ENCODE measurements at regions not wholly inside any gene's neighbourhood (a gene's known extent, or its start where the extent isn't known, plus 50 kb on each side); places are given as distances from the start of the nearest gene placed in this dataset.

DNA sequence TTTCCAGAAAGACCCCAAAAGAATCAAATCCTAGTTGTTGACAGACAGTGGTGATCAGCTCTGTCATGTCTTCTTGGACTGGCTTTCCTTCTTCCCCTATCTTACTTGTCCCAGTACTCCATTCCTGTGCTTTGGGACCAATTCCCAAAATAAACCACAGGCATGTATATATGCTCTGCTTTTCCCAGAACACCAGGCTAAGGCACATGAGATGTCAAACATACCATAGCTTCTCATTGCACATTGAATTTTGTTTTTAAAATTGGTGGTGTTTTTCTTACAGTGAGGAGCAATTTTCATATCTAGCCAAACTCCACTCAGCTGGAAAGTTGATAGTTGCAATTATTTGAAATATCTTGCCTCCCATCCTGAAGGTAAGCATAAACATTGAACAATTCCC is 88.9 kb upstream of the RGPD4 start:
- no peaks in the 10 kb centered on the region for H3K4me1 ChIP-seq (ENCODE audit: insufficient read depth, low read length)
- no peak overlapping the region for H2AFZ ChIP-seq (ENCODE audit: low read length)
- H3K36me3 Mint-ChIP-seq (ENCODE audit: insufficient read depth in 1 of 3, low read depth in 3 of 3): no peaks in the 10 kb centered on the region

More for the DNA sequence above, 88.9 kb upstream of the RGPD4 start:
- Histone ChIP-seq H3K9me3 (ENCODE audit: control insufficient read depth, low read depth, low read length) (no peaks in the 10 kb centered on the region), H3K14ac (ENCODE audit: insufficient read depth, low read length) (no peak overlapping the region), H4K91ac (ENCODE audit: insufficient read length, low read depth, low read length) (no peak overlapping the region), H3K9ac (ENCODE audit: extremely low read depth, insufficient read length, low read length) (no peak overlapping the region), H2BK20ac (ENCODE audit: low read depth, low read length, poor library complexity, severe bottlenecking) (no peak overlapping the region), H4K20me1 (ENCODE audit: control insufficient read depth, insufficient read depth, insufficient read length) (no peaks in the 10 kb centered on the region), H3K23me2 (ENCODE audit: insufficient read length, low read depth, low read length, poor library complexity, severe bottlenecking) (no peaks in the 10 kb centered on the region), H3K4me2 (ENCODE audit: insufficient read depth, insufficient read length, low read length) (no peak overlapping the region), H3K56ac (ENCODE audit: insufficient read length, low read depth, low read length) (no peak overlapping the region), H4K8ac (replicated peaks; ENCODE audit: insufficient read length, low read depth, low read length) (no peak overlapping the region), H3K27me3 (ENCODE audit: insufficient read depth, low read length) (no peaks in the 10 kb centered on the region), H2BK15ac (ENCODE audit: low read depth, low read length) (no peak overlapping the region), H3T11ph (ENCODE audit: low read length) (no peak overlapping the region), H2AK5ac (ENCODE audit: insufficient read length, low read length) (no peak overlapping the region), H3K18ac (ENCODE audit: insufficient read length, low read depth, low read length) (no peak overlapping the region), H2BK120ac (ENCODE audit: low read depth, low read length, poor library complexity, severe bottlenecking) (no peak overlapping the region), H3K27ac (ENCODE audit: insufficient read length, low read depth, low read length) (no peak overlapping the region), H2BK5ac (ENCODE audit: insufficient read length, low read length) (no peak overlapping the region), H3K23ac (ENCODE audit: insufficient read length, low read depth, low read length) (no peak overlapping the region), H3K79me2 (ENCODE audit: insufficient read depth, low read length) (no peaks in the 10 kb centered on the region), H4K5ac (ENCODE audit: insufficient read length, low read depth, low read length) (no peak overlapping the region), H2BK12ac (ENCODE audit: insufficient read length, low read depth, low read length) (no peak overlapping the region), H3K4ac (ENCODE audit: low read depth, low read length) (no peak overlapping the region), H3K79me1 (ENCODE audit: insufficient read depth, low read depth, low read length, poor library complexity, severe bottlenecking) (no peaks in the 10 kb centered on the region)
- Mint-ChIP-seq H3K4me1 (peaks cover 0 to 2% of the 10 kb centered on the region in 2 experiments; a peak in 1 of 4 replicates), H3K27ac (no peak overlapping the region), H3K4me3 (no peak overlapping the region), H3K27me3 (ENCODE audit: low read depth) (no peaks in the 10 kb centered on the region), H3K9me3 (no peaks in the 10 kb centered on the region)
- no peak for DNase-seq
- TF ChIP-seq, protein P1, sequence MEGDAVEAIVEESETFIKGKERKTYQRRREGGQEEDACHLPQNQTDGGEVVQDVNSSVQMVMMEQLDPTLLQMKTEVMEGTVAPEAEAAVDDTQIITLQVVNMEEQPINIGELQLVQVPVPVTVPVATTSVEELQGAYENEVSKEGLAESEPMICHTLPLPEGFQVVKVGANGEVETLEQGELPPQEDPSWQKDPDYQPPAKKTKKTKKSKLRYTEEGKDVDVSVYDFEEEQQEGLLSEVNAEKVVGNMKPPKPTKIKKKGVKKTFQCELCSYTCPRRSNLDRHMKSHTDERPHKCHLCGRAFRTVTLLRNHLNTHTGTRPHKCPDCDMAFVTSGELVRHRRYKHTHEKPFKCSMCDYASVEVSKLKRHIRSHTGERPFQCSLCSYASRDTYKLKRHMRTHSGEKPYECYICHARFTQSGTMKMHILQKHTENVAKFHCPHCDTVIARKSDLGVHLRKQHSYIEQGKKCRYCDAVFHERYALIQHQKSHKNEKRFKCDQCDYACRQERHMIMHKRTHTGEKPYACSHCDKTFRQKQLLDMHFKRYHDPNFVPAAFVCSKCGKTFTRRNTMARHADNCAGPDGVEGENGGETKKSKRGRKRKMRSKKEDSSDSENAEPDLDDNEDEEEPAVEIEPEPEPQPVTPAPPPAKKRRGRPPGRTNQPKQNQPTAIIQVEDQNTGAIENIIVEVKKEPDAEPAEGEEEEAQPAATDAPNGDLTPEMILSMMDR (conservative IDR thresholded peaks at IDR 0.05): no peak

Measured in H9 (cell line).